GM12875 (cell line): ENCODE measurements at regions not wholly inside any gene's neighbourhood (a gene's known extent, or its start where the extent isn't known, plus 50 kb on each side); places are given as distances from the start of the nearest gene placed in this dataset.

Experiments used
- H3K4me3 ChIP-seq: one replicate; pipeline ENCODE4 v1.5.1; 2011; ENCODE audit warnings: low read depth, low read length, control low read depth
- CTCF ChIP-seq: IDR thresholded peaks from 2 replicates; pipeline ENCODE4 v1.5.1; 2011; ENCODE audit warnings: low read depth, mild to moderate bottlenecking, control low read depth, inconsistent platforms, low read length, moderate library complexity, borderline replicate concordance; ENCODE audit not compliant: insufficient read depth

GRCh38 chr16:47927330-47927729, 228.5 kb downstream of the ABCC12 start:
- no peak for TF ChIP-seq CTCF
- no peak overlapping the region for H3K4me3 ChIP-seq

GRCh38 chr16:47925811-47926460, 229.9 kb downstream of the ABCC12 start:
- TF ChIP-seq CTCF = no peak
- H3K4me3 ChIP-seq = no peak overlapping the region

- TF ChIP-seq CTCF = no peak
- no peak overlapping the region for H3K4me3 ChIP-seq
These were observed 230.8 kb downstream of the ABCC12 start for GRCh38 chr16:47924950-47925349.

GRCh38 chr16:47921535-47921934, 234.3 kb downstream of the ABCC12 start:
- no peak for TF ChIP-seq CTCF

GRCh38 chr16:47920709-47921108, 235.1 kb downstream of the ABCC12 start:
- no peak overlapping the region for H3K4me3 ChIP-seq
- TF ChIP-seq CTCF = no peak

More at GRCh38 chr16:47921535-47921934, 234.3 kb downstream of the ABCC12 start:
- H3K4me3 ChIP-seq = no peak overlapping the region

- no peak overlapping the region for H3K4me3 ChIP-seq
- TF ChIP-seq CTCF = no peak
These were observed 238.7 kb downstream of the ABCC12 start for GRCh38 chr16:47917118-47917517.

GRCh38 chr16:47916266-47916665, 239.5 kb downstream of the ABCC12 start:
- H3K4me3 ChIP-seq = no peak overlapping the region
- no peak for TF ChIP-seq CTCF
